Hematopoietic multipotent progenitor cell treated with erythropoietin and hydrocortisone succinate and interleukin-3 and kit ligand, for 8 days (in vitro differentiated cells): ENCODE measurements at regions not wholly inside any gene's neighbourhood (a gene's known extent, or its start where the extent isn't known, plus 50 kb on each side); places are given as distances from the start of the nearest gene placed in this dataset.
"Not testable (repeated sequence)": the region's sequence is repeated elsewhere in the genome, so short reads cannot be mapped to it uniquely, and the experiment has no call there.

Source experiments
- DNase-seq: peaks from one replicate; pipeline ENCODE4 v3.0.0-alpha.2; 2015

- DNase-seq = no peak
These were observed 984.6 kb downstream of the CDY2B start for GRCh38 chrY:16895396-16895795.

GRCh38 chrY:16887116-16887515 lies 992.9 kb downstream of the CDY2B start:
- peak; percentile 34 for DNase-seq

GRCh38 chrY:16860676-16861075 lies 1019.3 kb downstream of the CDY2B start:
- DNase-seq = no peak

- no peak for DNase-seq
These were observed 1038.5 kb downstream of the CDY2B start for GRCh38 chrY:16841534-16841933.

- no peak for DNase-seq
These were observed 1044.8 kb downstream of the CDY2B start for GRCh38 chrY:16835206-16835605.

- DNase-seq = no peak
These were observed 1045.3 kb downstream of the CDY2B start for GRCh38 chrY:16834696-16835095.

GRCh38 chrY:16834151-16834550 lies 1045.9 kb downstream of the CDY2B start:
- DNase-seq = no peak

GRCh38 chrY:16831766-16832165 lies 1048.3 kb downstream of the CDY2B start:
- DNase-seq = no peak

- not testable (repeated sequence) for DNase-seq
These were observed 1048.7 kb downstream of the CDY2B start for GRCh38 chrY:16831364-16831763.

GRCh38 chrY:16807713-16808112 lies 1072.3 kb downstream of the CDY2B start:
- no peak for DNase-seq
